HG03039 (cell line): ENCODE measurements at regions not wholly inside any gene's neighbourhood (a gene's known extent, or its start where the extent isn't known, plus 50 kb on each side); places are given as distances from the start of the nearest gene placed in this dataset.

Experiments used
- ATAC-seq: cut with Tn5 transposase; IDR thresholded peaks from one replicate; pipeline ENCODE4 v1.9.1; 2021; ENCODE audit warnings: mild to moderate bottlenecking, moderate library complexity; ENCODE audit not compliant: unreplicated experiment

- no peak for ATAC-seq
These were observed 237.7 kb downstream of the SYK start for GRCh38 chr9:91039125-91039834.

GRCh38 chr9:91039835-91040140, 238.2 kb downstream of the SYK start:
- no peak for ATAC-seq

GRCh38 chr9:91040371-91041215, 239.0 kb downstream of the SYK start:
- ATAC-seq = no peak

- no peak for ATAC-seq
These were observed 240.4 kb downstream of the SYK start for GRCh38 chr9:91042024-91042423.

GRCh38 chr9:91042541-91042940, 240.9 kb downstream of the SYK start:
- ATAC-seq = no peak

GRCh38 chr9:91043056-91043810, 241.6 kb downstream of the SYK start:
- no peak for ATAC-seq

GRCh38 chr9:91043811-91044175, 242.2 kb downstream of the SYK start:
- ATAC-seq = no peak

- no peak for ATAC-seq
These were observed 242.7 kb downstream of the SYK start for GRCh38 chr9:91044354-91044753.

- no peak for ATAC-seq
These were observed 243.4 kb downstream of the SYK start for GRCh38 chr9:91045041-91045440.

- no peak for ATAC-seq
These were observed 245.9 kb downstream of the SYK start for GRCh38 chr9:91047529-91047928.

- ATAC-seq = no peak
These were observed 246.5 kb downstream of the SYK start for GRCh38 chr9:91047993-91048607.

GRCh38 chr9:91048749-91049148, 247.1 kb downstream of the SYK start:
- ATAC-seq = no peak

GRCh38 chr9:91053824-91054223, 252.2 kb downstream of the SYK start:
- no peak for ATAC-seq

GRCh38 chr9:91055845-91056244, 254.2 kb downstream of the SYK start:
- ATAC-seq = no peak

- no peak for ATAC-seq
These were observed 254.9 kb downstream of the SYK start for GRCh38 chr9:91056486-91056885.

GRCh38 chr9:91056917-91057316, 255.3 kb downstream of the SYK start:
- ATAC-seq = no peak

GRCh38 chr9:91059713-91060112, 258.1 kb downstream of the SYK start:
- no peak for ATAC-seq

GRCh38 chr9:91060520-91061343, 259.1 kb downstream of the SYK start:
- no peak for ATAC-seq

- no peak for ATAC-seq
These were observed 259.9 kb downstream of the SYK start for GRCh38 chr9:91061506-91061905.

GRCh38 chr9:91062281-91062680, 260.7 kb downstream of the SYK start:
- no peak for ATAC-seq

- ATAC-seq = no peak
These were observed 261.9 kb downstream of the SYK start for GRCh38 chr9:91063471-91063870.
